Adrenal gland (tissue), 5 donors: ENCODE measurements at regions not wholly inside any gene's neighbourhood (a gene's known extent, or its start where the extent isn't known, plus 50 kb on each side); places are given as distances from the start of the nearest gene placed in this dataset.

Experiments
- CTCF ChIP-seq, 6 experiments: fragments of 450-650 bp in 4 of 6; fragments of 200-600 bp in 2 of 6; sonication (generic) in 1 of 6; IDR thresholded peaks; 1 replicate in 5 of 6; 2 replicates in 1 of 6; pipeline versions ENCODE4 v1.5.1 to v1.8.0; 2016 to 2021; ENCODE audit warnings: antibody characterized with exemption in 6 of 6, mild to moderate bottlenecking in 2 of 6, moderate library complexity in 1 of 6
- POLR2A ChIP-seq, 2 donors: fragments of 450-650 bp; IDR thresholded peaks; one replicate each; pipeline ENCODE4 v1.6.1; 2017; ENCODE audit warnings: antibody characterized with exemption in 2 of 2, mild to moderate bottlenecking in 2 of 2, moderate library complexity in 1 of 2
- donor health status: DM: no; HTN: no; CAD: no.

- TF ChIP-seq CTCF (IDR thresholded peaks at IDR 0.05), result no peak
- TF ChIP-seq POLR2A (IDR thresholded peaks at IDR 0.05), result no peak
Observed at GRCh38 chr12:34306133-34306830, 284.0 kb downstream of the ALG10 start.
